Keratinocyte (primary cell): ENCODE measurements at regions not wholly inside any gene's neighbourhood (a gene's known extent, or its start where the extent isn't known, plus 50 kb on each side); places are given as distances from the start of the nearest gene placed in this dataset.
"Not testable (repeated sequence)": the region's sequence is repeated elsewhere in the genome, so short reads cannot be mapped to it uniquely, and the experiment has no call there.

ENCODE experiments used
- CTCF ChIP-seq, 3 experiments: IDR thresholded peaks in 1 of 3; conservative IDR thresholded peaks in 1 of 3; optimal IDR thresholded peaks in 1 of 3; 2 replicates in 2 of 3; 3 replicates in 1 of 3; pipeline versions ENCODE3 to v1.5.1; 2011; ENCODE audit warnings: low read length in 3 of 3, mild to moderate bottlenecking in 3 of 3, moderate library complexity in 2 of 3, control low read depth in 1 of 3, inconsistent platforms in 1 of 3; ENCODE audit not compliant: insufficient read depth in 2 of 3; ENCODE audit errors: extremely low read depth in 1 of 3
- EZH2 ChIP-seq: IDR thresholded peaks from one replicate; pipeline ENCODE4 v1.6.1; 2012; ENCODE audit warnings: inconsistent platforms, mild to moderate bottlenecking, low read length, moderate library complexity

- not testable (repeated sequence) for TF ChIP-seq CTCF (optimal IDR thresholded peaks at IDR 0.05 in 1 of 3, IDR thresholded peaks at IDR 0.05 in 1 of 3, conservative IDR thresholded peaks at IDR 0.05 in 1 of 3; ENCODE audit: extremely low read depth in 1 of 3, insufficient read depth in 2 of 3, low read length in 3 of 3); EZH2
These were observed 147.2 kb upstream of the POMZP3 start for GRCh38 chr7:76774279-76774678.
